ENCODE measurements at regions not wholly inside any gene's neighbourhood (a gene's known extent, or its start where the extent isn't known, plus 50 kb on each side); places are given as distances from the start of the nearest gene placed in this dataset.
"Not testable (repeated sequence)": the region's sequence is repeated elsewhere in the genome, so short reads cannot be mapped to it uniquely, and the experiment has no call there.

DNA sequence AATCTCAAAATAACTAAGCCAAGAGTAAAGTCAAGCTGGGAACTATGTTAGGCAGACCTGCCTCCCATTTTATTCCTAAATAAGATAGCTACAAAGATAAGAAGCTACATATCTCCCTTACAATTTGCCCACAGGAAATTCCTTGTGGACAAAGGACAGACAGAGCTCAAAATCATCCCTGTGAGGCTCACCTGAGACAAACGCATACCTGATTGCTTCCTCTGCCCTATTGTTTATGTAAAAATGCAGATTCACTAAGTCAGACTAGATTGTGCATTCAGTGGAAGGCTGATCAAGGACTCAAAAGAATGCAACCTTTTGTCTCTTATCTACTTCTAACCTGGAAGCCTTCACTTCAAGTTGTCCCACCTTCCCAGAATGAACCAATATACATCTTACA lies 56.2 kb upstream of the SPP1 start:
- TF ChIP-seq CTCF (IDR thresholded peaks at IDR 0.05; ENCODE audit: insufficient read depth, low read depth, low read length); EZH2 (IDR thresholded peaks at IDR 0.05; ENCODE audit: insufficient read depth, low read length): not testable (repeated sequence)

All from astrocyte (in vitro differentiated cells and primary cell).